GM12872 (cell line): ENCODE measurements at regions not wholly inside any gene's neighbourhood (a gene's known extent, or its start where the extent isn't known, plus 50 kb on each side); places are given as distances from the start of the nearest gene placed in this dataset.

Source experiments
- TF ChIP-seq, protein P1 (sequence below): IDR thresholded peaks from 3 replicates; pipeline ENCODE4 v1.5.1; 2011; ENCODE audit warnings: low read depth, mild to moderate bottlenecking, low read length, moderate library complexity; ENCODE audit not compliant: insufficient read depth

DNA sequence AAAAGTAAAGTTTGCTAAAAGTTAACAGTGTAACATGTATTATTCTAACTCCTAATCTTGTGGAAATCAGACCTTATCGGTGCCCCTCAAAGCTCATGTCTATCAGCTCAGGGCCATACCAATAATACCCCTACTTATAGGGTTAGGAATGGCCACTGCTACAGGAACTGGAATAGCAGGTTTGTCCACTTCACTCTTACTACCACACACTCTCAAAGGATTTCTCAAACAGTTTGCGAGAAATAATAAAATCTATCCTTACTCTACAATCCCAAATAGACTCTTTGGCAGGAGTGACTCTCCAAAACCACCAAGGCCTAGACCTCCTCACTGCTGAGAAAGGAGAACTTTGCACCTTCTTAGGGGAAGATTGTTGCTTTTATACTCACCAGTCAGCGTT, 1677.7 kb downstream of the OLFM4 start:
- TF ChIP-seq, protein P1, sequence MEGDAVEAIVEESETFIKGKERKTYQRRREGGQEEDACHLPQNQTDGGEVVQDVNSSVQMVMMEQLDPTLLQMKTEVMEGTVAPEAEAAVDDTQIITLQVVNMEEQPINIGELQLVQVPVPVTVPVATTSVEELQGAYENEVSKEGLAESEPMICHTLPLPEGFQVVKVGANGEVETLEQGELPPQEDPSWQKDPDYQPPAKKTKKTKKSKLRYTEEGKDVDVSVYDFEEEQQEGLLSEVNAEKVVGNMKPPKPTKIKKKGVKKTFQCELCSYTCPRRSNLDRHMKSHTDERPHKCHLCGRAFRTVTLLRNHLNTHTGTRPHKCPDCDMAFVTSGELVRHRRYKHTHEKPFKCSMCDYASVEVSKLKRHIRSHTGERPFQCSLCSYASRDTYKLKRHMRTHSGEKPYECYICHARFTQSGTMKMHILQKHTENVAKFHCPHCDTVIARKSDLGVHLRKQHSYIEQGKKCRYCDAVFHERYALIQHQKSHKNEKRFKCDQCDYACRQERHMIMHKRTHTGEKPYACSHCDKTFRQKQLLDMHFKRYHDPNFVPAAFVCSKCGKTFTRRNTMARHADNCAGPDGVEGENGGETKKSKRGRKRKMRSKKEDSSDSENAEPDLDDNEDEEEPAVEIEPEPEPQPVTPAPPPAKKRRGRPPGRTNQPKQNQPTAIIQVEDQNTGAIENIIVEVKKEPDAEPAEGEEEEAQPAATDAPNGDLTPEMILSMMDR, result no peak

DNA sequence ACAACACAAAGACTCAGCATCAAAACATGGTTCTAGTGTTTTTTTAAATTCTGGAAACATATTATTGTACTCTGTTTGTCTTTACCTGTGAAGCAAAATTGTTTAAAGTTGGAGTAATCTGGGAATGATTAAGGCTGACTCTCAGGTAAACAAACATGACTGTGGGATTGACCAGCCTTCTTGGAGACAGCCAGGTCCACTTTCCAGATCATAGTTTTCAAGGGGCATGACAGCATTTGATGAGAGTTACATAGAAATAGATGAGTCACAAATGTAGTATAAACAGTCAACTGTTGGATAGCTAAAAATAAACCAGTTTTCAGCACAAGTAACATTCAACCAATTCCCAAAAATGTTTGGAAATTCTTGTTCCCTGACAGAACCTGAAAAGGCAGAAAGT, 1680.9 kb downstream of the OLFM4 start:
- TF ChIP-seq, protein P1, result no peak

DNA sequence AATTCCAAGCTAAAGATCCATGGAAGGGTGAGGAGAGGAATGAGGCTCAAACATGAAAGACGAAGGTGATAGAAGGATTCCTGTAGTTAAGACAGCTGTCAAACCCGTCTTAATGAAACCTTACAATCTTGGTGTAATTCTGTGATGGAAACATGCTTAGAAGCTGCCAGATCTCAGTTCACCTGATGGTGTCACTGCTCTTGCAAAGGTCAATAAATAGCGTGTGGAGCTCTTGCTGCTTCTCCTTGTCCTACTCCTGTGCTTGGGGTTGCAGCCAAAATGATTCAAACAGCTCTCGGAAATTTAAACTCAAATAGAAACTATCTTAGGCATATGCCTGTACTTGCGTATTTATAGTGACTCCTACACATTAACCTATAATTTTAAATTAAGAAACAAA, 1705.0 kb downstream of the OLFM4 start:
- TF ChIP-seq, protein P1, result no peak

DNA sequence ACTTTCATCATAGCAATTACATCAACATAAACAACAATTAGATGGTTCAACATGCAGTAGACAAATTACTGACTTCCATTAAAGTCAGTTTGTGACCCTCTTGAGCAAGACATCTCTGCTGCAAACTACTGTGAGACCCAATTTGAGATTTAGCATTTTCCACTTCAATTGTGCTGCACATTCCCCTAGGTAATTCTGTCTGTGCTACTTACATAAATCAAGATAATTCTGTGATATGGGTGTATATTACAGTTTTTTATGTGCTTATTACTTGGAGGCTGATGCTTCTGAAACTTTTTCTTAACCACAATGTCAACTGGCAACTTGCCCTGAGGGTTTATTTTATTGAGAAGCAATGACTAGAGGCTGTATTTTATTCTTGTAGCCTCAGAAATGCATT, 1714.4 kb downstream of the OLFM4 start:
- TF ChIP-seq, protein P1, result no peak

DNA sequence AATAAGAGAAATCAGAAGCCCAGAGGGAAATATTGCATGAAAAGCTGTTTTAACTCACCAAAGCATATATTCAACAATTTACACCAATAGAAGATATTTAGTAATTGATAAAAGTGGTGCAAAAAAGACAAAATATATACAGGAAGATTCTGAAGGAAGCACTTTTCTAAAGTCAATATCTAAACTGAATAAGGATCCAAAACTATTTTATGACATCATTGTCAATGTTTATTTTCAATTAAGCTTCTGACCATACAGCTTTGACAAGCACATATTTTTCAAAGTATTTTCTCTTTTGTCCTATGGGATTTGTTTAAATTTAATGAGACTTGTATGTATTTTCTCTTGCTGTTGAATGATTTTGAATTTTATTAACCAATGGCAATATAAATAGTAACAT, 1716.1 kb downstream of the OLFM4 start:
- TF ChIP-seq, protein P1, result no peak

DNA sequence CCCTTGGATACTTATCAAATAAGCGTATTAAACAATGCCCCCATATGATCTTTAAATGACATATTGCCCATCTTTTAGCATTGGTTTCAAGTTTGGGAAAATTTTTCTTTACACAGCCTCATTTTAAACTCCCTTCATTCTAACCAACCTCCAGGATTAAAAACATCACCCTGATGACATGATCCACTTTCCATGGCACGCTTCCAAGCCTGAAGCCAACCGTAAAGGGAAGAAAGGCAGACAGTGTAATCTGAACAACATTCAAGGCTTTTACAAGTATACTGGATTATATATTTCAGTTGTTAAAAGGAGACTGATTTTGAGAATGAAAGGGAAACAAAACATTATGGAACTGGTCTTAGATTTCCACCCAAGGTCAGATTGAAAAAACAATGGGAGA, 1721.9 kb downstream of the OLFM4 start:
- TF ChIP-seq, protein P1, result no peak

DNA sequence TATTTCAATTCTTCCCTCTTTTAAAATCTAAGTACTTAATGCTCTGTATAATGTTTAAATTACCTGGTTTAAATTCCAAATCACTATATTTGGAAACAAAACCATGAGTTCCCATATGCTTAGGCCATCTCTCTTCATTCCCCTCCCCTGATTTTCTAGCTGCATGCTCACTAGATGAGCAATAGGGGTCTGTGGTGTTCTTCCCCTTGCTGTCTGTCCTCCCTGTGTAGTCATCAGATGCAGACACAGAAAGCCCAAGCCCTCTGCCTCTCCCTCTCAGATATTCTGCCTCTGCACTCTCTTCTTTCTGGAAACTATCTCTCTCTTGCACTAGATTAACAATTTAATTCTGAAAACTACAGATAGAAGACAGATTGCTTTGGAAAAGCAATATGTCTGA, 1730.2 kb downstream of the OLFM4 start:
- TF ChIP-seq, protein P1, result no peak

DNA sequence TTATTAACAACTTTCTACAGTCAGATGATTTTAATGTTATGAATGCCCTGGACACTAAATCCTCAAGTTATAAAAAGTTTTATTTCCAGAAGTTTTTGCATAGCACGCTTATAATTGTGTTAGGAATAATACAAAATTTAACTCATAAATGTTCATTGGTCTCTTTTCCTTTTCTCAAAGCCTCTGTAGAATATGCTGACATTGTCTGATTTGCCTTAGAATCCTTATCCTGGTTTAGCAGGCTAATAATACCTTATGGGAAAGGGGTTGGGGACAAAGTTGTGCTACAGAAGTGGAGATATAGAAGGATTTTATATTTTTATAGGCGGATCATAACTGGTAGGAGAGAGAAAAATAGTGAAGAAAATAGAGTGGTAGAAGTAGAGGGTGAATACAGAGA, 1739.6 kb downstream of the OLFM4 start:
- TF ChIP-seq, protein P1, result no peak
